ENCODE measurements at regions not wholly inside any gene's neighbourhood (a gene's known extent, or its start where the extent isn't known, plus 50 kb on each side); places are given as distances from the start of the nearest gene placed in this dataset.

GRCh38 chr3:72115307-72115706 lies 330.4 kb upstream of the PROK2 start:
- H2AFZ ChIP-seq (ENCODE audit: low read length) = no peak overlapping the region
- no peak overlapping the region for H2AK5ac ChIP-seq (ENCODE audit: low read depth, low read length)
- no peak overlapping the region for H3K27ac ChIP-seq (ENCODE audit: low read depth, low read length)
- no peaks in the 10 kb centered on the region for H3K36me3 ChIP-seq (ENCODE audit: control insufficient read depth in 2 of 4, insufficient read depth in 4 of 4, low read length in 3 of 4)
- no peaks in the 10 kb centered on the region for H3K79me1 ChIP-seq (ENCODE audit: low read depth, low read length)
- no peaks in the 10 kb centered on the region for H3K23me2 ChIP-seq (ENCODE audit: low read depth, low read length)
- peaks cover 0 to 5% (median 0%) of the 10 kb centered on the region in 4 experiments; a peak in 1 of 7 replicates for H3K4me1 ChIP-seq (replicated peaks in 1 of 4; ENCODE audit: control insufficient read depth in 3 of 4, insufficient read depth in 4 of 4, low read length in 3 of 4)
- H4K20me1 ChIP-seq (replicated peaks in 1 of 2; ENCODE audit: control insufficient read depth in 1 of 2, insufficient read depth in 2 of 2, low read length in 2 of 2) = no peaks in the 10 kb centered on the region
- H3K23ac ChIP-seq (ENCODE audit: insufficient read length) = no peak overlapping the region
- no peak overlapping the region for H3K4me2 ChIP-seq (ENCODE audit: insufficient read depth in 1 of 2, low read depth in 2 of 2, low read length in 2 of 2)
- no peak overlapping the region for H3K56ac ChIP-seq (replicated peaks; ENCODE audit: insufficient read length, low read depth, low read length)
- H3K18ac ChIP-seq (ENCODE audit: extremely low read depth, low read length) = no peak overlapping the region
- no peak for FAIRE-seq
- WGBS, 2 experiments (ENCODE audit: extremely low coverage in 1 of 2, insufficient coverage in 1 of 2, insufficient read length in 1 of 2, insufficient replicate concordance in 2 of 2, low coverage in 1 of 2, low lambda C conversion rate in 2 of 2, missing lambda C conversion rate in 1 of 2) = 96% methylated on average over 6 of the region's 6 CpGs; no CpG with 5 or more reads in 1 of the 2 experiments
- no peak overlapping the region for H2BK12ac ChIP-seq (ENCODE audit: low read depth, low read length)
- no peak overlapping the region; the same call in 1 of the 2 replicates for H4K8ac ChIP-seq (ENCODE audit: extremely low read depth, insufficient read depth, low read length)
- no peak overlapping the region for H3K4ac ChIP-seq (replicated peaks; ENCODE audit: insufficient read length, low read depth, low read length)
- no peak for DNase-seq (ENCODE audit: low read depth in 1 of 2, low spot score in 2 of 2)
- H3K4me3 ChIP-seq (ENCODE audit: extremely low read depth in 1 of 4, insufficient read depth in 2 of 4, low read depth in 3 of 4, low read length in 4 of 4) = no peak overlapping the region
- H2BK120ac ChIP-seq (replicated peaks; ENCODE audit: low read depth, low read length) = no peak overlapping the region
- H2BK5ac ChIP-seq (ENCODE audit: low read depth, low read length) = no peak overlapping the region
- ChIA-PET CTCF (ENCODE audit: partially characterized antibody) (interaction anchor here (0.7 to 1.7 kb wide), 8 partner anchors 14 to 192 kb away, joined by 3 to 6 read pairs (median 3); no protein-coding TSS in a partner anchor), POLR2A (ENCODE audit: partially characterized antibody) (interaction anchor here (0.6 kb wide), 1 partner anchor 127 kb away, joined by 4 read pairs; no protein-coding TSS in a partner anchor)
- no peak overlapping the region for H3K14ac ChIP-seq (ENCODE audit: insufficient read length)
- H3K9ac ChIP-seq (replicated peaks in 1 of 4; ENCODE audit: extremely low read depth in 1 of 4, low read depth in 3 of 4, low read length in 3 of 4) = no peak overlapping the region
- H4K5ac ChIP-seq (ENCODE audit: insufficient read length, low read depth, low read length) = no peak overlapping the region
- no peaks in the 10 kb centered on the region for H3K79me2 ChIP-seq (ENCODE audit: control insufficient read depth in 1 of 2, insufficient read depth in 2 of 2, low read length in 2 of 2)
- H3K9me3 ChIP-seq (ENCODE audit: insufficient read depth in 2 of 2, low read depth in 1 of 2, low read length in 1 of 2) = no peaks in the 10 kb centered on the region
- no peak overlapping the region for H2BK20ac ChIP-seq (ENCODE audit: low read length)
- no peak overlapping the region for H2BK15ac ChIP-seq (ENCODE audit: low read length)
- no peak overlapping the region for H4K91ac ChIP-seq (replicated peaks; ENCODE audit: insufficient read length, low read length)
- H3K27me3 ChIP-seq (replicated peaks in 1 of 4; ENCODE audit: control insufficient read depth in 3 of 4, extremely low read depth in 1 of 4, insufficient read depth in 3 of 4, low read length in 3 of 4) = no peaks in the 10 kb centered on the region
- TF ChIP-seq BACH1 (IDR thresholded peaks at IDR 0.05; ENCODE audit: low read length) = no peak
- no peak for TF ChIP-seq ZNF274 (IDR thresholded peaks at IDR 0.05; ENCODE audit: borderline replicate concordance, extremely low read depth, low read length)
- TF ChIP-seq SUZ12 (IDR thresholded peaks at IDR 0.05; ENCODE audit: low read length) = no peak
- no peak for TF ChIP-seq KDM1A (IDR thresholded peaks at IDR 0.05; ENCODE audit: borderline replicate concordance, low read length)
- TF ChIP-seq CHD2 (IDR thresholded peaks at IDR 0.05; ENCODE audit: low read length) = no peak
- no peak for TF ChIP-seq USF2 (IDR thresholded peaks at IDR 0.05; ENCODE audit: low read length)
- TF ChIP-seq POU5F1 (IDR thresholded peaks at IDR 0.05; ENCODE audit: low read depth, low read length) = no peak
- no peak for TF ChIP-seq ATF2 (IDR thresholded peaks at IDR 0.05; ENCODE audit: low read length)
- no peak for TF ChIP-seq RNF2 (IDR thresholded peaks at IDR 0.05; ENCODE audit: borderline replicate concordance, low read depth, low read length, missing control alignments, poor library complexity, severe bottlenecking)
- no peak for TF ChIP-seq JUND (IDR thresholded peaks at IDR 0.05; ENCODE audit: low read length)
- TF ChIP-seq KDM5A (IDR thresholded peaks at IDR 0.05; ENCODE audit: low read length) = no peak
- TF ChIP-seq GABPA (IDR thresholded peaks at IDR 0.05; ENCODE audit: borderline replicate concordance, insufficient read depth, low read length) = no peak

Data from H1 (cell line).